Head of caudate nucleus (tissue), 42 donors: ENCODE measurements at regions not wholly inside any gene's neighbourhood (a gene's known extent, or its start where the extent isn't known, plus 50 kb on each side); places are given as distances from the start of the nearest gene placed in this dataset.

Experiments used
- DNase-seq, 42 donors: peaks; one replicate each; pipeline versions ENCODE4 v3.0.0 to v3.0.0-alpha.2; 2020 to 2021; ENCODE audit warnings: mixed read lengths in 7 of 42
- intact Hi-C: fragments of 100-400 bp; cut with DNase I; formaldehyde crosslinking; loops from one replicate; pipeline ENCODE4 v1.15.0; 2022

- DNase-seq = no peak
- intact Hi-C loops = no loop called here
Measured at GRCh38 chr6:102417368-102417998, 1024.0 kb downstream of the GRIK2 start.

GRCh38 chr6:102415891-102416290 is 1022.4 kb downstream of the GRIK2 start:
- no peak for DNase-seq
- intact Hi-C loops = no loop called here

- no peak for DNase-seq
- intact Hi-C loops = no loop called here
Measured at GRCh38 chr6:102411796-102412195, 1018.3 kb downstream of the GRIK2 start.

GRCh38 chr6:102407886-102408741 is 1014.6 kb downstream of the GRIK2 start:
- intact Hi-C loops = no loop called here
- no peak for DNase-seq

GRCh38 chr6:102405860-102406259 is 1012.4 kb downstream of the GRIK2 start:
- intact Hi-C loops = no loop called here
- no peak for DNase-seq

- DNase-seq = no peak
- intact Hi-C loops = no loop called here
Measured at GRCh38 chr6:102402635-102403329, 1009.3 kb downstream of the GRIK2 start.

- intact Hi-C loops = no loop called here
- DNase-seq = no peak
Measured at GRCh38 chr6:102398788-102399390, 1005.4 kb downstream of the GRIK2 start.

GRCh38 chr6:102390541-102390940 is 997.0 kb downstream of the GRIK2 start:
- intact Hi-C loops = no loop called here
- no peak for DNase-seq

- no peak for DNase-seq
- intact Hi-C loops = no loop called here
Measured at GRCh38 chr6:102389994-102390393, 996.5 kb downstream of the GRIK2 start.

GRCh38 chr6:102387326-102388033 is 994.0 kb downstream of the GRIK2 start:
- no peak for DNase-seq
- intact Hi-C loops = no loop called here

GRCh38 chr6:102381203-102381602 is 987.7 kb downstream of the GRIK2 start:
- intact Hi-C loops = no loop called here
- no peak for DNase-seq

GRCh38 chr6:102356170-102356569 is 962.7 kb downstream of the GRIK2 start:
- intact Hi-C loops = no loop called here
- DNase-seq = no peak

- no peak for DNase-seq
- intact Hi-C loops = no loop called here
Measured at GRCh38 chr6:102355578-102355977, 962.1 kb downstream of the GRIK2 start.

- intact Hi-C loops = no loop called here
- no peak for DNase-seq
Measured at GRCh38 chr6:102352552-102352951, 959.0 kb downstream of the GRIK2 start.

GRCh38 chr6:102344769-102345168 is 951.3 kb downstream of the GRIK2 start:
- intact Hi-C loops = no loop called here

GRCh38 chr6:102340311-102340710 is 946.8 kb downstream of the GRIK2 start:
- DNase-seq = no peak
- intact Hi-C loops = no loop called here

More at GRCh38 chr6:102344769-102345168, 951.3 kb downstream of the GRIK2 start:
- no peak for DNase-seq

- intact Hi-C loops = no loop called here
- no peak for DNase-seq
Measured at GRCh38 chr6:102333736-102334135, 940.2 kb downstream of the GRIK2 start.

GRCh38 chr6:102327697-102328225 is 934.3 kb downstream of the GRIK2 start:
- intact Hi-C loops = no loop called here
- no peak for DNase-seq

- intact Hi-C loops = no loop called here
- DNase-seq = no peak
Measured at GRCh38 chr6:102313699-102314098, 920.2 kb downstream of the GRIK2 start.
